ENCODE measurements at regions not wholly inside any gene's neighbourhood (a gene's known extent, or its start where the extent isn't known, plus 50 kb on each side); places are given as distances from the start of the nearest gene placed in this dataset.
"Not testable (repeated sequence)": the region's sequence is repeated elsewhere in the genome, so short reads cannot be mapped to it uniquely, and the experiment has no call there.

GRCh38 chr6:1445650-1446330 lies 56.4 kb downstream of the FOXF2 start:
- no peak for DNase-seq (ENCODE audit: low spot score)

- no peak for DNase-seq (ENCODE audit: low spot score)
Measured at GRCh38 chr6:1449896-1450295, 60.5 kb downstream of the FOXF2 start.

- DNase-seq (ENCODE audit: low spot score) = no peak
Measured at GRCh38 chr6:1453024-1453423, 63.6 kb downstream of the FOXF2 start.

DNA sequence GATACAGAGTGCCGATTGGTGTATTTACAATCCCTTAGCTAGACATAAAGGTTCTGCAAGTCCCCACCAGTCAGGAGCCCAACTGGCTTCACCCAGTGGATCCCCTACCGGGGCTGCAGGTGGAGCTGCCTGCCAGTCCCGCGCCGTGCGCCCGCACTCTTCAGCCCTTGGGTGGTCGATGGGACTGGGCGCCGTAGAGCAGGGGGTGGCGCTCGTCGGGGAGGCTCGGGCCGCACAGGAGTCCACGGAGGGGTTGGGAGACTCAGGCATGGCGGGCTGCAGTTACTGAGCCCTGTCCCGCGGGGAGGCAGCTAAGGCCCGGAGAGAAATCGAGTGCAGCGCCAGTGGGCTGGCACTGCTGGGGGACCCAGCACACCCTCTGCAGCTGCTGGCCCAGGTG lies 67.4 kb downstream of the FOXF2 start:
- DNase-seq (ENCODE audit: low spot score) = not testable (repeated sequence)

- no peak for DNase-seq (ENCODE audit: low spot score)
Measured at GRCh38 chr6:1461207-1461606, 71.8 kb downstream of the FOXF2 start.

DNA sequence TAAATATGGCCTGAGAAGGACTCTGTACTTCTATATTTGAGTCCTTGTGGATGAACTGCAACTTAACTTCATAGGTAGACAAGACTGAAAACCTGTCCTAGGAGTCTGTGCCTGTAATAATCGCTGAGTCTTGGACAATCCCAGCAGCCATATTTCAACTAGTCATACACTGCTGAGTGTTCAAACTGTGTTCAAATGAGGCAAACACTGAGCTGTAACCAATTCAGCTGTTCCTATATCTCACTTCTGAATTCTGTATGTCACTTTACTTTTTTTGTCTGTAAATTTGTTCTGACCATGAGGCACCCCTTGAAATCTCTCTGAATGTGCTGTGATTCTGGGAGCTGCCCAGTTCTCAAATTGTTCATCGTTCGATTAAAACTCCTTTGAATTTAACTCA lies 72.4 kb downstream of the FOXF2 start:
- DNase-seq (ENCODE audit: low spot score) = no peak

DNA sequence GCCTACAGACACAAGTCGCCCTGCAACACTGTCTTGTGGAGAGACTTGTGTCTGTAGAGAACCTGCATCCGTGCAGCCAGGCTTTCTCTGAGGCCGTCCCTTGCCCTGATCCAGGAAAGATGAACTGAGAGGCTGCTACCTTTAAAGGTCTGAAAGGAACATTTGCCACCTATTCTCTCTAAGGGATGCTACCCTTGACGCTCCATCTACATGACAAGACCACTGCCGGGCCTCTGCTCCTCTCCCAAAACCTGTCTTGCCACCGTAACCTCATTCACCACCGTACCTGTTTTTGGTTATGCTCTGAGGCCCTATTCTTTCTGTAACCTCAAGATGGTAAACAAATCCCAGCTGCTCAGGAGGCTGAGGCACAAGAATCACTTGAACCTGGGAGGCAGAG lies 73.9 kb downstream of the FOXF2 start:
- peak; percentile 15 for DNase-seq (ENCODE audit: low spot score)

GRCh38 chr6:1463751-1464426 lies 74.5 kb downstream of the FOXF2 start:
- DNase-seq (ENCODE audit: low spot score) = no peak

- DNase-seq (ENCODE audit: low spot score) = no peak
Measured at GRCh38 chr6:1464781-1465370, 75.5 kb downstream of the FOXF2 start.

- peak; percentile 56 for DNase-seq (ENCODE audit: low spot score)
Measured at GRCh38 chr6:1468126-1468525, 78.8 kb downstream of the FOXF2 start.

- DNase-seq (ENCODE audit: low spot score) = no peak
Measured at GRCh38 chr6:1470040-1470439, 80.7 kb downstream of the FOXF2 start.

- DNase-seq (ENCODE audit: low spot score) = no peak
Measured at GRCh38 chr6:1472643-1473042, 83.3 kb downstream of the FOXF2 start.

DNA sequence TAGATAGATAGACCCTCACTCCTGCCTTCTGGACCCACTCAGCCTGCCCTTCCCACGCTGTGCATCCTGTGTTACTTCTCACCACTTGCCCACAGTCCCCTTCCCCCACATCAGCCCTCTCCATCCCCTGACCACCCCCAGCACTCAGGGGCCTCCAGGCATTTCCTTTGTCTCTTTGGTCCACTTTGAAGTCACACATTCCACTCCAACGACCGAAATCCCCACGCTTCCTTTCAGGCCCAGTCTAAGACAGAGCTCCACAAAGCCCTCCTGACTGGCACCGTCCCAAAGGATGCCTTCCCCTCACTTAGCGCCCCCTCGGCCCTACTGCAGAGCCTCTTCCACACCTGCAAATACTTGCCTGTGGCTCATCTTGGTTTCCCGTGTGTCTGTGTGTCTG lies 83.8 kb downstream of the FOXF2 start:
- no peak for DNase-seq (ENCODE audit: low spot score)

DNA sequence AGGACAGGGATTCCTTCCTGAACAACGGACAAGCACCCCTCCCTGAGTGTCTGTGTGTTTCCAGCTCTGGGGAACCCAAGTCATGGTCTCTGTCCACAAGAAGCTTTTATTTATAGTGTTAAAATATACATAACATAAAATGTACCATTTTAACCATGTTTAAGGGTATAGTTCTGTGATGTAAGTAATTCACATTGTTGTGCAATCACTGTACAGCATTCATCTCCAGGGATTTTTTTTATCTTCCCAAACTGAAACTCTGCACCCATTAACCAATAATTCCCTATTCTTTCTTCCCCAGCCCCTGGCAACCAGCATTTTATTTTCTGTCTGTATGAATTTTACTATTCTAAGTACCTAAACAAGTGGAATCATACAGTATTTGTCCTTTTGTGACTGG lies 84.2 kb downstream of the FOXF2 start:
- no peak for DNase-seq (ENCODE audit: low spot score)

GRCh38 chr6:1474205-1474604 lies 84.8 kb downstream of the FOXF2 start:
- no peak for DNase-seq (ENCODE audit: low spot score)

DNA sequence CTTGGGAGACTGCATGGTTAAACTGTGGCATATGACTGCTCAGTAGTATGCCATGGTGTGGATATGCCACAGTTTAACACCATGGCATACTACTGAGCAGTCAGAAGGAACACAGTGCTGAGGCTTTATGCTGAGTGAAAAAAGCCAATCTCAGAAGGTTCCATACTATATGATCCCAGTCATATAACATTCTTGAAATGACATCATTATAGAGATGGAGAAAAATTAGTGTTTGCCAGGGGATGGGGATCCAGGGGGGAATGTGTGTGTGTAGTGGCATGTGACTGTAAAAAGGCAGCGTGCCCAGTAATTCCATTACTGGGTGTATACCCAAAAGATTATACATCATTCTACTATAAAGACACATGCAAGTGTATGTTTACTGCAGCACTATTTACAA lies 85.8 kb downstream of the FOXF2 start:
- DNase-seq (ENCODE audit: low spot score) = no peak

GRCh38 chr6:1477432-1478090 lies 88.2 kb downstream of the FOXF2 start:
- DNase-seq (ENCODE audit: low spot score) = no peak

- DNase-seq (ENCODE audit: low spot score) = not testable (repeated sequence)
Measured at GRCh38 chr6:1478163-1478826, 88.9 kb downstream of the FOXF2 start.

- no peak for DNase-seq (ENCODE audit: low spot score)
Measured at GRCh38 chr6:1479095-1479494, 89.7 kb downstream of the FOXF2 start.

GRCh38 chr6:1479601-1480221 lies 90.3 kb downstream of the FOXF2 start:
- DNase-seq (ENCODE audit: low spot score) = no peak

- DNase-seq (ENCODE audit: low spot score) = no peak
Measured at GRCh38 chr6:1481286-1481685, 91.9 kb downstream of the FOXF2 start.

Data from iPS-NIHi11 (cell line).